ENCODE measurements at regions not wholly inside any gene's neighbourhood (a gene's known extent, or its start where the extent isn't known, plus 50 kb on each side); places are given as distances from the start of the nearest gene placed in this dataset.
A peak's percentile ranks its signal among the peaks of the same experiment; 100 is the strongest.
"Not testable (repeated sequence)": the region's sequence is repeated elsewhere in the genome, so short reads cannot be mapped to it uniquely, and the experiment has no call there.

GRCh38 chr7:35945621-35946020, 144.8 kb downstream of the SEPTIN7 start:
- H3K27ac ChIP-seq; DNase-seq; intact Hi-C loops (cut with DNase I); H3K9me3 ChIP-seq; H3K27me3 ChIP-seq; ATAC-seq; H3K36me3 ChIP-seq; H3K4me1 ChIP-seq; H3K4me3 ChIP-seq: not testable (repeated sequence)
- peak in 2 of 9 donors; percentile 13 to 28 for TF ChIP-seq CTCF (IDR thresholded peaks at IDR 0.05)

- ATAC-seq: peak in 7 of 8 donors; percentile 34 to 88 (median 44)
Measured at GRCh38 chr7:35955735-35956134, 154.9 kb downstream of the SEPTIN7 start.

GRCh38 chr7:35956988-35957387, 156.1 kb downstream of the SEPTIN7 start:
- H3K27ac ChIP-seq; DNase-seq; H3K4me1 ChIP-seq; H3K27me3 ChIP-seq; intact Hi-C loops (cut with DNase I); H3K9me3 ChIP-seq; ATAC-seq; H3K4me3 ChIP-seq; H3K36me3 ChIP-seq: not testable (repeated sequence)
- WGBS, 2 donors: 94 to 100% methylated on average over 3 of the region's 3 CpGs

More at GRCh38 chr7:35955735-35956134, 154.9 kb downstream of the SEPTIN7 start:
- H3K27ac ChIP-seq; intact Hi-C loops (cut with DNase I); H3K4me3 ChIP-seq; H3K36me3 ChIP-seq; H3K4me1 ChIP-seq; H3K27me3 ChIP-seq; H3K9me3 ChIP-seq: not testable (repeated sequence)
- DNase-seq: peak; percentile 48 to 50
- 54 to 61% methylated on average over 13 of the region's 13 CpGs for WGBS, 2 donors

GRCh38 chr7:35961260-35961659, 160.4 kb downstream of the SEPTIN7 start:
- H3K4me1 ChIP-seq; ATAC-seq; H3K9me3 ChIP-seq; H3K4me3 ChIP-seq; intact Hi-C loops (cut with DNase I); DNase-seq; H3K36me3 ChIP-seq; H3K27ac ChIP-seq; H3K27me3 ChIP-seq: not testable (repeated sequence)
- 53 to 69% methylated on average over 3 of the region's 3 CpGs for WGBS, 2 donors

- 97 to 100% methylated on average over 2 of the region's 2 CpGs for WGBS, 2 donors
- DNase-seq; H3K4me3 ChIP-seq; H3K4me1 ChIP-seq; H3K36me3 ChIP-seq; ATAC-seq; H3K9me3 ChIP-seq; H3K27me3 ChIP-seq; H3K27ac ChIP-seq; intact Hi-C loops (cut with DNase I): not testable (repeated sequence)
Measured at GRCh38 chr7:35962607-35963006, 161.8 kb downstream of the SEPTIN7 start.

GRCh38 chr7:35967366-35968139, 166.7 kb downstream of the SEPTIN7 start:
- Histone ChIP-seq H3K4me3 (peak overlapping the region in 4 of 10 donors; percentile 22 to 32 (median 29)), H3K27me3 (peaks cover 0 to 24% (median 14%) of the 10 kb centered on the region in 7 donors), H3K36me3 (no peaks in the 10 kb centered on the region), H3K9me3 (no peaks in the 10 kb centered on the region), H3K27ac (no peak overlapping the region), H3K4me1 (no peaks in the 10 kb centered on the region)
- DNase-seq: no peak
- 54 to 55% methylated on average over 52 to 59 of the region's 59 CpGs for WGBS, 2 donors
- no peak for TF ChIP-seq CTCF (IDR thresholded peaks at IDR 0.05)
- ATAC-seq: peak in 4 of 8 donors; percentile 12 to 41 (median 30)
- intact Hi-C loops (cut with DNase I): no loop called here

Data from heart right ventricle (tissue), 16 donors.